ENCODE measurements at regions not wholly inside any gene's neighbourhood (a gene's known extent, or its start where the extent isn't known, plus 50 kb on each side); places are given as distances from the start of the nearest gene placed in this dataset.

DNA sequence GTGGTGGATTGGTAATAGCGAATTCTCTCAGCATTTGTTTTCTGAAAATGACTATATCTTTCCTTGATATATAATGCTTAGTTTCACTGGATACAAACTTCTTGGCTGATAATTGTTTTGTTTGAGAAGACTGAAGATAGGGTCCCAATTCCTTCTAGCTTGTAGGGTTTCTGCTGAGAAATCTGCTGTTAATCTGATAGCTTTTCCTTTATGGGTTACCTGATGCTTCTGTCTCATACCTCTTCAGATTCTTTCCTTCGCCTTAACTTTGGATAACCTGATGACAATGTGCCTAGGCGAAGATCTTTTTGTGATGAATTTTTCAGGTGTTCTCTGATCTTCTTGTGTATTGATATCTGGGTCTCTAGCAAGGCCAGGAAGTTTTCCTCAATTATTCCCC lies 94.7 kb upstream of the ACO1 start:
- CTCF ChIA-PET, result no interaction called here
- no peaks in the 10 kb centered on the region for H3K27me3 ChIP-seq (ENCODE audit: control insufficient read depth, insufficient read depth, low read length)
- H3K4me3 ChIP-seq (ENCODE audit: low read depth in 2 of 2, low read length in 2 of 2), result no peak overlapping the region
- no peak for ATAC-seq
- H3K9me3 ChIP-seq (ENCODE audit: control insufficient read depth, insufficient read depth, low read depth, low read length), result no peaks in the 10 kb centered on the region
- TF ChIP-seq, protein P1, sequence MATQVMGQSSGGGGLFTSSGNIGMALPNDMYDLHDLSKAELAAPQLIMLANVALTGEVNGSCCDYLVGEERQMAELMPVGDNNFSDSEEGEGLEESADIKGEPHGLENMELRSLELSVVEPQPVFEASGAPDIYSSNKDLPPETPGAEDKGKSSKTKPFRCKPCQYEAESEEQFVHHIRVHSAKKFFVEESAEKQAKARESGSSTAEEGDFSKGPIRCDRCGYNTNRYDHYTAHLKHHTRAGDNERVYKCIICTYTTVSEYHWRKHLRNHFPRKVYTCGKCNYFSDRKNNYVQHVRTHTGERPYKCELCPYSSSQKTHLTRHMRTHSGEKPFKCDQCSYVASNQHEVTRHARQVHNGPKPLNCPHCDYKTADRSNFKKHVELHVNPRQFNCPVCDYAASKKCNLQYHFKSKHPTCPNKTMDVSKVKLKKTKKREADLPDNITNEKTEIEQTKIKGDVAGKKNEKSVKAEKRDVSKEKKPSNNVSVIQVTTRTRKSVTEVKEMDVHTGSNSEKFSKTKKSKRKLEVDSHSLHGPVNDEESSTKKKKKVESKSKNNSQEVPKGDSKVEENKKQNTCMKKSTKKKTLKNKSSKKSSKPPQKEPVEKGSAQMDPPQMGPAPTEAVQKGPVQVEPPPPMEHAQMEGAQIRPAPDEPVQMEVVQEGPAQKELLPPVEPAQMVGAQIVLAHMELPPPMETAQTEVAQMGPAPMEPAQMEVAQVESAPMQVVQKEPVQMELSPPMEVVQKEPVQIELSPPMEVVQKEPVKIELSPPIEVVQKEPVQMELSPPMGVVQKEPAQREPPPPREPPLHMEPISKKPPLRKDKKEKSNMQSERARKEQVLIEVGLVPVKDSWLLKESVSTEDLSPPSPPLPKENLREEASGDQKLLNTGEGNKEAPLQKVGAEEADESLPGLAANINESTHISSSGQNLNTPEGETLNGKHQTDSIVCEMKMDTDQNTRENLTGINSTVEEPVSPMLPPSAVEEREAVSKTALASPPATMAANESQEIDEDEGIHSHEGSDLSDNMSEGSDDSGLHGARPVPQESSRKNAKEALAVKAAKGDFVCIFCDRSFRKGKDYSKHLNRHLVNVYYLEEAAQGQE (IDR thresholded peaks at IDR 0.05; ENCODE audit: insufficient read depth in 1 of 2, low read depth in 2 of 2, low read length in 1 of 2), result no peak
- TF ChIP-seq, protein P2, sequence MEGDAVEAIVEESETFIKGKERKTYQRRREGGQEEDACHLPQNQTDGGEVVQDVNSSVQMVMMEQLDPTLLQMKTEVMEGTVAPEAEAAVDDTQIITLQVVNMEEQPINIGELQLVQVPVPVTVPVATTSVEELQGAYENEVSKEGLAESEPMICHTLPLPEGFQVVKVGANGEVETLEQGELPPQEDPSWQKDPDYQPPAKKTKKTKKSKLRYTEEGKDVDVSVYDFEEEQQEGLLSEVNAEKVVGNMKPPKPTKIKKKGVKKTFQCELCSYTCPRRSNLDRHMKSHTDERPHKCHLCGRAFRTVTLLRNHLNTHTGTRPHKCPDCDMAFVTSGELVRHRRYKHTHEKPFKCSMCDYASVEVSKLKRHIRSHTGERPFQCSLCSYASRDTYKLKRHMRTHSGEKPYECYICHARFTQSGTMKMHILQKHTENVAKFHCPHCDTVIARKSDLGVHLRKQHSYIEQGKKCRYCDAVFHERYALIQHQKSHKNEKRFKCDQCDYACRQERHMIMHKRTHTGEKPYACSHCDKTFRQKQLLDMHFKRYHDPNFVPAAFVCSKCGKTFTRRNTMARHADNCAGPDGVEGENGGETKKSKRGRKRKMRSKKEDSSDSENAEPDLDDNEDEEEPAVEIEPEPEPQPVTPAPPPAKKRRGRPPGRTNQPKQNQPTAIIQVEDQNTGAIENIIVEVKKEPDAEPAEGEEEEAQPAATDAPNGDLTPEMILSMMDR (IDR thresholded peaks at IDR 0.05), result no peak
- no peak for TF ChIP-seq SIN3A (IDR thresholded peaks at IDR 0.05; ENCODE audit: borderline replicate concordance, insufficient read depth, low read depth, low read length)
- TF ChIP-seq TCF7L2 (IDR thresholded peaks at IDR 0.05; ENCODE audit: low read depth, low read length), result no peak
- no peak for TF ChIP-seq POLR2AphosphoS5 (IDR thresholded peaks at IDR 0.05; ENCODE audit: low read depth, low read length)
- no peaks in the 10 kb centered on the region; the same call in 1 of the 2 replicates for H3K4me1 ChIP-seq (ENCODE audit: control insufficient read depth, insufficient read depth, low read length)
- BruUV-seq (replicated peaks), result no TSS peak
- H3K27ac ChIP-seq (ENCODE audit: low read length), result no peak overlapping the region
- no peaks in the 10 kb centered on the region for H3K36me3 ChIP-seq (ENCODE audit: control insufficient read depth, insufficient read depth, low read length)
- no peak for DNase-seq (ENCODE audit: low read depth, low spot score)
- intact Hi-C loops (cut with micrococcal nuclease; ENCODE audit: unreplicated experiment), result no loop called here
- POLR2A ChIA-PET, result no interaction called here
- in situ Hi-C loops (cut with HindIII; ENCODE audit: low pct_unique_long_range_greater_than_20kb, low sequenced_read_pairs), result no loop called here

DNA sequence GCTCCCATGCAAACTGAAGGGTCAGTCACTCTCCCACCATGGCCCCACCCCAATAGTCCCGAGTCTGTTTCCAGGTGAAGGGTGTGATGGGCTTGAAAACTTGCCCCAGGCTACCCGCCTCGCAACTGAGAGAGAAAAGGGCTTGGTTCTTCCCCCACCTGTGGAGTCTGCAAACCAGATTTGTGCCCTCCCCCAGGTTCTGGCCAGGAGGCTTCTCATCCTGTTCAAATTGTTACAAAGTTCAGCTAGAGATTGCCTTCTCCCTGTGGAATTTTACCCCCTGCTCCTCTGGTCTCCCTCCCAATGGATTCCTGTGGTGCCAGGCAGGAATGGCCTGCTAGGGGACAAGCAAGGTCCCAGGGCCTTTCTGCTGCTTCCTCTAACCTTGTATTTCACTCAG lies 93.1 kb upstream of the ACO1 start:
- no TSS peak for BruUV-seq (replicated peaks)
- DNase-seq (ENCODE audit: low read depth, low spot score), result no peak
- Histone ChIP-seq H3K36me3 (ENCODE audit: control insufficient read depth, insufficient read depth, low read length) (no peaks in the 10 kb centered on the region), H3K9me3 (ENCODE audit: control insufficient read depth, insufficient read depth, low read depth, low read length) (no peaks in the 10 kb centered on the region), H3K4me3 (ENCODE audit: low read depth in 2 of 2, low read length in 2 of 2) (no peak overlapping the region), H3K4me1 (ENCODE audit: control insufficient read depth, insufficient read depth, low read length) (no peaks in the 10 kb centered on the region; the same call in 1 of the 2 replicates), H3K27me3 (ENCODE audit: control insufficient read depth, insufficient read depth, low read length) (no peaks in the 10 kb centered on the region), H3K27ac (ENCODE audit: low read length) (no peak overlapping the region)
- TF ChIP-seq, protein P2 (IDR thresholded peaks at IDR 0.05), result no peak
- TF ChIP-seq, protein P1 (IDR thresholded peaks at IDR 0.05; ENCODE audit: insufficient read depth in 1 of 2, low read depth in 2 of 2, low read length in 1 of 2), result no peak
- no peak for TF ChIP-seq SIN3A (IDR thresholded peaks at IDR 0.05; ENCODE audit: borderline replicate concordance, insufficient read depth, low read depth, low read length)
- TF ChIP-seq TCF7L2 (IDR thresholded peaks at IDR 0.05; ENCODE audit: low read depth, low read length), result no peak
- no peak for TF ChIP-seq POLR2AphosphoS5 (IDR thresholded peaks at IDR 0.05; ENCODE audit: low read depth, low read length)
- intact Hi-C loops (cut with micrococcal nuclease; ENCODE audit: unreplicated experiment), result no loop called here
- POLR2A ChIA-PET, result no interaction called here
- CTCF ChIA-PET, result no interaction called here
- ATAC-seq, result no peak
- in situ Hi-C loops (cut with HindIII; ENCODE audit: low pct_unique_long_range_greater_than_20kb, low sequenced_read_pairs), result no loop called here
